ENCODE measurements at regions not wholly inside any gene's neighbourhood (a gene's known extent, or its start where the extent isn't known, plus 50 kb on each side); places are given as distances from the start of the nearest gene placed in this dataset.

DNA sequence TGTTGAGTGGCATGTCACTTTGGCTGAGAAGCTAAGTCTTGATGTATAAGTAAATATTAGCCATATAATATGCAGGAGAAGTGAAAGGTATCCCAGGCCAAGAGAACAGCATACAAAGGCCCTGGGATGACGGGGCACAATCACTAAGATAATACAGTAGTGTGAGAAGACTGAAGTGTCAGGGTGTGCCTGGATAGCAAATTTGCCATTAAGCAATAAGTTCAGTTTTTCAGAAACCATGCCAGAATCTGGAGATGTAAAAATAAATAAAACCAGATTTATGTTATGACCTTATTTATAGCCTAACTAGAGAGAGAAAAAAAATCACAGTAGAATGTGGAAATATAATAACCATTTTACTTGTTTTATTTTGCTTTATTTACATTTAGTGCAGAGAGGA is 1858.7 kb upstream of the CELF4 start:
- Histone ChIP-seq H4K5ac (ENCODE audit: insufficient read length, low read depth, low read length) (no peak overlapping the region), H2BK15ac (ENCODE audit: low read length) (no peak overlapping the region), H4K91ac (replicated peaks; ENCODE audit: insufficient read length, low read length) (no peak overlapping the region), H2BK12ac (ENCODE audit: low read depth, low read length) (no peak overlapping the region), H3K27ac (ENCODE audit: low read depth, low read length) (no peak overlapping the region), H3K79me2 (ENCODE audit: control insufficient read depth in 1 of 2, insufficient read depth in 2 of 2, low read length in 2 of 2) (no peaks in the 10 kb centered on the region), H3K9ac (replicated peaks in 1 of 4; ENCODE audit: extremely low read depth in 1 of 4, low read depth in 3 of 4, low read length in 3 of 4) (no peak overlapping the region), H3K9me3 (ENCODE audit: insufficient read depth in 2 of 2, low read depth in 1 of 2, low read length in 1 of 2) (peaks cover 0 to 5% of the 10 kb centered on the region in 2 experiments; a peak in 1 of 4 replicates), H2BK5ac (ENCODE audit: low read depth, low read length) (no peak overlapping the region), H3K79me1 (ENCODE audit: low read depth, low read length) (no peaks in the 10 kb centered on the region), H3K23ac (ENCODE audit: insufficient read length) (no peak overlapping the region), H3K4me3 (ENCODE audit: extremely low read depth in 1 of 4, insufficient read depth in 2 of 4, low read depth in 3 of 4, low read length in 4 of 4) (no peak overlapping the region), H3K36me3 (ENCODE audit: control insufficient read depth in 2 of 4, insufficient read depth in 4 of 4, low read length in 3 of 4) (no peaks in the 10 kb centered on the region), H3K4me1 (replicated peaks in 1 of 4; ENCODE audit: control insufficient read depth in 3 of 4, insufficient read depth in 4 of 4, low read length in 3 of 4) (no peaks in the 10 kb centered on the region), H3K4ac (replicated peaks; ENCODE audit: insufficient read length, low read depth, low read length) (no peak overlapping the region), H3K56ac (replicated peaks; ENCODE audit: insufficient read length, low read depth, low read length) (no peak overlapping the region), H3K27me3 (replicated peaks in 1 of 4; ENCODE audit: control insufficient read depth in 3 of 4, extremely low read depth in 1 of 4, insufficient read depth in 3 of 4, low read length in 3 of 4) (peaks cover 0 to 1% (median 0%) of the 10 kb centered on the region in 4 experiments; a peak in 1 of 7 replicates), H2BK20ac (ENCODE audit: low read length) (no peak overlapping the region), H4K8ac (ENCODE audit: extremely low read depth, insufficient read depth, low read length) (no peak overlapping the region), H3K4me2 (ENCODE audit: insufficient read depth in 1 of 2, low read depth in 2 of 2, low read length in 2 of 2) (no peak overlapping the region), H3K23me2 (ENCODE audit: low read depth, low read length) (no peaks in the 10 kb centered on the region), H3K18ac (ENCODE audit: extremely low read depth, low read length) (no peak overlapping the region), H2BK120ac (replicated peaks; ENCODE audit: low read depth, low read length) (no peak overlapping the region), H2AK5ac (ENCODE audit: low read depth, low read length) (no peak overlapping the region), H3K14ac (ENCODE audit: insufficient read length) (no peak overlapping the region), H2AFZ (ENCODE audit: low read length) (no peak overlapping the region), H4K20me1 (replicated peaks in 1 of 2; ENCODE audit: control insufficient read depth in 1 of 2, insufficient read depth in 2 of 2, low read length in 2 of 2) (no peaks in the 10 kb centered on the region)
- ChIA-PET CTCF (ENCODE audit: partially characterized antibody) (no interaction called here), POLR2A (ENCODE audit: partially characterized antibody) (no interaction called here)
- FAIRE-seq (no peak), DNase-seq (ENCODE audit: low read depth in 1 of 2, low spot score in 2 of 2) (no peak)
- WGBS, 2 experiments (ENCODE audit: extremely low coverage in 1 of 2, insufficient coverage in 1 of 2, insufficient read length in 1 of 2, insufficient replicate concordance in 2 of 2, low coverage in 1 of 2, low lambda C conversion rate in 2 of 2, missing lambda C conversion rate in 1 of 2), result 100% methylated on average over 1 of the region's 1 CpG; no CpG with 5 or more reads in 1 of the 2 experiments
- TF ChIP-seq TAF7 (optimal IDR thresholded peaks at IDR 0.05; ENCODE audit: borderline replicate concordance, low read depth, low read length) (no peak), SIRT6 (IDR thresholded peaks at IDR 0.05; ENCODE audit: low read length) (no peak), TCF12 (IDR thresholded peaks at IDR 0.05; ENCODE audit: low read depth, low read length) (no peak), POU5F1 (IDR thresholded peaks at IDR 0.05; ENCODE audit: low read depth, low read length) (no peak), ZNF274 (IDR thresholded peaks at IDR 0.05; ENCODE audit: borderline replicate concordance, extremely low read depth, low read length) (no peak), BACH1 (IDR thresholded peaks at IDR 0.05; ENCODE audit: low read length) (no peak), ASH2L (IDR thresholded peaks at IDR 0.05; ENCODE audit: low read length) (no peak), YY1 (IDR thresholded peaks at IDR 0.05; ENCODE audit: low read depth, low read length) (no peak)
- TF ChIP-seq, protein P1, sequence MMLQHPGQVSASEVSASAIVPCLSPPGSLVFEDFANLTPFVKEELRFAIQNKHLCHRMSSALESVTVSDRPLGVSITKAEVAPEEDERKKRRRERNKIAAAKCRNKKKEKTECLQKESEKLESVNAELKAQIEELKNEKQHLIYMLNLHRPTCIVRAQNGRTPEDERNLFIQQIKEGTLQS (IDR thresholded peaks at IDR 0.05; ENCODE audit: insufficient read depth, low read depth, low read length), result no peak

Data from H1 (cell line).